Endothelial cell of umbilical vein (primary cell): ENCODE measurements at regions not wholly inside any gene's neighbourhood (a gene's known extent, or its start where the extent isn't known, plus 50 kb on each side); places are given as distances from the start of the nearest gene placed in this dataset.

Source experiments
- BruUV-seq: library from RNA; stranded (reverse); fragments of 400-500 nt; replicated peaks from 2 replicates; lab custom pipeline; 2021; lab: Mats Ljungman, UMichigan
- CTCF ChIA-PET: fragments of 300-600, 350-600 bp; sonication (Branson Sonifier 250); formaldehyde crosslinking; loops from one replicate; lab custom pipeline; 2021; ENCODE audit warnings: antibody characterized with exemption, inconsistent platforms; lab: Charles Lee
- POLR2A ChIA-PET: fragments of 300-600, 350-600 bp; sonication (Branson Sonifier 250); formaldehyde crosslinking; loops from one replicate; lab custom pipeline; 2021; ENCODE audit warnings: antibody characterized with exemption, inconsistent platforms; lab: Charles Lee
- DNase-seq: peaks from one replicate; pipeline ENCODE4 v3.0.0-alpha.2; 2011; ENCODE audit warnings: low read depth, low spot score
- FAIRE-seq: peaks from 2 replicates; lab custom pipeline; 2011; peaks lifted over from hg19 to GRCh38; lab: Jason Lieb, UNC
- H2AFZ ChIP-seq: 2 replicates; pipeline ENCODE4 v1.6.0; 2012; ENCODE audit warnings: low read depth, low read length, control low read depth, inconsistent platforms
- H3K27ac ChIP-seq: 2 replicates; pipeline ENCODE4 v1.5.1; 2011; ENCODE audit warnings: low read depth, mild to moderate bottlenecking, control low read depth, low read length, moderate library complexity; ENCODE audit not compliant: insufficient read depth
- H3K27me3 ChIP-seq, 2 experiments: 2 replicates each; pipeline versions ENCODE4 v1.6.0 to v1.6.1; 2011; ENCODE audit warnings: low read length in 2 of 2, mixed read lengths in 1 of 2; ENCODE audit not compliant: control insufficient read depth in 2 of 2, insufficient read depth in 2 of 2
- H3K36me3 ChIP-seq, 2 experiments: 2 replicates in 1 of 2; 3 replicates in 1 of 2; pipeline ENCODE4 v1.5.1; 2011; ENCODE audit warnings: low read length in 2 of 2, mild to moderate bottlenecking in 1 of 2, moderate library complexity in 1 of 2; ENCODE audit not compliant: control insufficient read depth in 2 of 2, insufficient read depth in 2 of 2; ENCODE audit errors: extremely low read depth in 1 of 2
- H3K4me1 ChIP-seq: 3 replicates; pipeline ENCODE4 v1.5.1; 2011; ENCODE audit warnings: mild to moderate bottlenecking, low read length; ENCODE audit not compliant: control insufficient read depth, insufficient read depth; ENCODE audit errors: extremely low read depth
- H3K4me2 ChIP-seq: 2 replicates; pipeline ENCODE4 v1.6.1; 2011; ENCODE audit warnings: low read length, control low read depth, mixed read lengths; ENCODE audit not compliant: insufficient read depth
- H3K4me3 ChIP-seq, 3 experiments: fragments of 200-600 bp in 1 of 3; sonication (generic), shearing (Covaris generic) in 1 of 3; replicated peaks in 1 of 3; 2 replicates each; pipeline ENCODE4 v1.5.1; 2011 to 2016; ENCODE audit warnings: control low read depth in 3 of 3, low read length in 3 of 3, mild to moderate bottlenecking in 2 of 3, inconsistent platforms in 1 of 3, low read depth in 1 of 3, moderate library complexity in 1 of 3; ENCODE audit not compliant: insufficient read depth in 1 of 3
- H3K79me2 ChIP-seq: 2 replicates; pipeline ENCODE4 v1.6.0; 2012; ENCODE audit warnings: low read length, inconsistent platforms; ENCODE audit not compliant: control insufficient read depth, insufficient read depth
- H3K9ac ChIP-seq: replicated peaks from 2 replicates; pipeline ENCODE3; 2011; ENCODE audit warnings: low read length, control low read depth; ENCODE audit not compliant: insufficient read depth; ENCODE audit errors: extremely low read depth
- H3K9me1 ChIP-seq: replicated peaks from 3 replicates; pipeline ENCODE4 v1.6.0; 2011; ENCODE audit warnings: mild to moderate bottlenecking, low read length; ENCODE audit not compliant: control insufficient read depth, insufficient read depth; ENCODE audit errors: extremely low read depth
- H3K9me3 ChIP-seq: replicated peaks from 2 replicates; pipeline ENCODE4 v1.5.1; 2012; ENCODE audit warnings: low read length, inconsistent platforms; ENCODE audit not compliant: control insufficient read depth, insufficient read depth
- H4K20me1 ChIP-seq: replicated peaks from 2 replicates; pipeline ENCODE3; 2011; ENCODE audit warnings: mild to moderate bottlenecking, low read length; ENCODE audit not compliant: control insufficient read depth, insufficient read depth; ENCODE audit errors: extremely low read depth
- EZH2 ChIP-seq: IDR thresholded peaks from 2 replicates; pipeline ENCODE4 v1.6.1; 2012; ENCODE audit warnings: borderline replicate concordance, low read depth, mild to moderate bottlenecking, moderate library complexity, low read length, inconsistent platforms; ENCODE audit not compliant: severe bottlenecking
- FOS ChIP-seq: IDR thresholded peaks from 2 replicates; pipeline ENCODE4 v1.6.1; 2011; ENCODE audit warnings: mild to moderate bottlenecking, low read length, moderate library complexity, borderline replicate concordance; ENCODE audit not compliant: insufficient read depth
- GATA2 ChIP-seq: IDR thresholded peaks from 2 replicates; pipeline ENCODE4 v1.7.0; 2011; ENCODE audit warnings: low read depth, mild to moderate bottlenecking, moderate library complexity, mixed read lengths, low read length; ENCODE audit not compliant: insufficient read length, insufficient read depth
- JUN ChIP-seq: IDR thresholded peaks from 2 replicates; pipeline ENCODE4 v1.6.1; 2011; ENCODE audit warnings: borderline replicate concordance, low read depth; ENCODE audit not compliant: insufficient read length, insufficient read depth
- MYC ChIP-seq: IDR thresholded peaks from one replicate; pipeline ENCODE4 v1.6.1; 2011; ENCODE audit warnings: mild to moderate bottlenecking, low read depth, low read length
- POLR2A ChIP-seq: IDR thresholded peaks from 2 replicates; pipeline ENCODE4 v1.6.1; 2012; ENCODE audit warnings: low read depth, mild to moderate bottlenecking, control low read depth, low read length
- POLR2AphosphoS5 ChIP-seq: IDR thresholded peaks from 2 replicates; pipeline ENCODE4 v1.6.1; 2012; ENCODE audit warnings: low read depth, mild to moderate bottlenecking, control low read depth, low read length, moderate library complexity; ENCODE audit not compliant: insufficient read depth
- dilution Hi-C: fragments of 300-500 bp; cut with MboI; formaldehyde crosslinking; loops from one replicate; pipeline ENCODE4 v1.15.0; 2019; ENCODE audit warnings: low sequenced_read_pairs; ENCODE audit not compliant: extremely low pct_ligation_motif_present
- intact Hi-C: fragments of 100-400 bp; cut with micrococcal nuclease; formaldehyde crosslinking; loops from one replicate; pipeline ENCODE4 v1.10.0; 2022
- TF ChIP-seq, protein P1 (sequence below): IDR thresholded peaks from 2 replicates; pipeline ENCODE4 v1.6.1; 2011; ENCODE audit not compliant: insufficient read depth, insufficient read length
- TF ChIP-seq, protein P2 (sequence below), 2 donors: IDR thresholded peaks; 1 replicate in 1 of 2; 2 replicates in 1 of 2; pipeline ENCODE4 v1.5.1; 2011; ENCODE audit warnings: low read length in 2 of 2, mild to moderate bottlenecking in 2 of 2, moderate library complexity in 2 of 2, control low read depth in 1 of 2, inconsistent platforms in 1 of 2, low read depth in 1 of 2; ENCODE audit not compliant: insufficient read depth in 1 of 2; ENCODE audit errors: extremely low read depth in 1 of 2

DNA sequence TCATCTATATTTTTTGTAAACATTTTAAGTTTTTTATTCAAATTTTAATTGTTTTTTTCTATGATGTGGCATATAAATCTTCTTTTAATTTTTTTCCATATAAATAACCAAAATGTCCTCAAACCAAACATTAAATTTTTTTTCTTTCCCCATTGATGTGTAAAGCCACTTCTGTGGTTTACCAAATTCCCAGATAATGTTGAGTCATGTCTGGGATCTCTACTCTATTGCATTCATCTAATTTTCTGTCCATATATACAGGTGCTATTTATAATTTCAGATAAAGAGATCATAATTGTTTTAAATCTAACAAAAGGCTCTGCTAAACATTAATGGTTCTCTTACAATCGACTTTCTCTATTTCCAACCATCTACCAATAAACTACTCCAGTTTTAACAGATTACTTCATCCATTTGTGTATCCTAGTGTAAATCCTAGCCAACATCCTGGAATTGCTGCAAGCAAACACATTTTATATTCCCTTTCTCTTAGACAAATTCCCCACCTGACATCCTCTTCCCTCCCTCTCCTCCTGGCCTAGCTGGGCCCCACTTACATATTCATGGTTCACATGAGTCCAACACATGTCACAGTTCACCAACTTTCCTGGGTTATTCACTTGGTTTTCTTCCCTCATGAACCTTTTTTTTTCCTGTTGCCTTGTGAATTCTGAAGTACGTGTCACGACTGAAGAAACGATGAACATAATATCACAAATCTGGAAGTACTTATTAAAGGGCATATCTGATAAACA lies 368.0 kb upstream of the AGTR1 start:
- TF ChIP-seq POLR2A (no peak), EZH2 (no peak), FOS (no peak), POLR2AphosphoS5 (no peak), GATA2 (no peak), JUN (no peak), MYC (no peak)
- TF ChIP-seq, protein P1, sequence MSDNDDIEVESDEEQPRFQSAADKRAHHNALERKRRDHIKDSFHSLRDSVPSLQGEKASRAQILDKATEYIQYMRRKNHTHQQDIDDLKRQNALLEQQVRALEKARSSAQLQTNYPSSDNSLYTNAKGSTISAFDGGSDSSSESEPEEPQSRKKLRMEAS: no peak
- TF ChIP-seq, protein P2, sequence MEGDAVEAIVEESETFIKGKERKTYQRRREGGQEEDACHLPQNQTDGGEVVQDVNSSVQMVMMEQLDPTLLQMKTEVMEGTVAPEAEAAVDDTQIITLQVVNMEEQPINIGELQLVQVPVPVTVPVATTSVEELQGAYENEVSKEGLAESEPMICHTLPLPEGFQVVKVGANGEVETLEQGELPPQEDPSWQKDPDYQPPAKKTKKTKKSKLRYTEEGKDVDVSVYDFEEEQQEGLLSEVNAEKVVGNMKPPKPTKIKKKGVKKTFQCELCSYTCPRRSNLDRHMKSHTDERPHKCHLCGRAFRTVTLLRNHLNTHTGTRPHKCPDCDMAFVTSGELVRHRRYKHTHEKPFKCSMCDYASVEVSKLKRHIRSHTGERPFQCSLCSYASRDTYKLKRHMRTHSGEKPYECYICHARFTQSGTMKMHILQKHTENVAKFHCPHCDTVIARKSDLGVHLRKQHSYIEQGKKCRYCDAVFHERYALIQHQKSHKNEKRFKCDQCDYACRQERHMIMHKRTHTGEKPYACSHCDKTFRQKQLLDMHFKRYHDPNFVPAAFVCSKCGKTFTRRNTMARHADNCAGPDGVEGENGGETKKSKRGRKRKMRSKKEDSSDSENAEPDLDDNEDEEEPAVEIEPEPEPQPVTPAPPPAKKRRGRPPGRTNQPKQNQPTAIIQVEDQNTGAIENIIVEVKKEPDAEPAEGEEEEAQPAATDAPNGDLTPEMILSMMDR (IDR thresholded peaks at IDR 0.05; ENCODE audit: extremely low read depth in 1 of 2, insufficient read depth in 1 of 2, low read depth in 1 of 2, low read length in 2 of 2): no peak
- DNase-seq: no peak
- H2AFZ ChIP-seq: no peak overlapping the region
- POLR2A ChIA-PET: no interaction called here
- H4K20me1 ChIP-seq: no peaks in the 10 kb centered on the region
- no peak overlapping the region for H3K4me3 ChIP-seq
- no peaks in the 10 kb centered on the region for H3K36me3 ChIP-seq
- no TSS peak for BruUV-seq
- no peak overlapping the region for H3K4me2 ChIP-seq
- no peaks in the 10 kb centered on the region for H3K79me2 ChIP-seq
- intact Hi-C loops (no loop called here), dilution Hi-C loops (no loop called here)
- H3K4me1 ChIP-seq: no peaks in the 10 kb centered on the region
- FAIRE-seq: no peak
- H3K27ac ChIP-seq: no peak overlapping the region
- no peak overlapping the region for H3K9ac ChIP-seq
- no peaks in the 10 kb centered on the region for H3K9me1 ChIP-seq
- H3K9me3 ChIP-seq: no peaks in the 10 kb centered on the region
- CTCF ChIA-PET: no interaction called here
- no peaks in the 10 kb centered on the region for H3K27me3 ChIP-seq
